Spleen (tissue), 7 donors: ENCODE measurements at regions not wholly inside any gene's neighbourhood (a gene's known extent, or its start where the extent isn't known, plus 50 kb on each side); places are given as distances from the start of the nearest gene placed in this dataset.

ENCODE experiments used
- CTCF ChIP-seq, 11 experiments: fragments of 200-600 bp in 7 of 11; fragments of 450-650 bp in 4 of 11; sonication (generic) in 4 of 11; IDR thresholded peaks in 8 of 11; conservative IDR thresholded peaks in 3 of 11; 1 replicate in 7 of 11; 2 replicates in 4 of 11; pipeline versions ENCODE4 v1.4.0 to v1.8.0; 2016 to 2021; ENCODE audit warnings: antibody characterized with exemption in 11 of 11, inconsistent platforms in 4 of 11, mild to moderate bottlenecking in 1 of 11
- POLR2A ChIP-seq, 3 donors: fragments of 450-650 bp; IDR thresholded peaks; one replicate each; pipeline ENCODE4 v1.5.1; 2017; ENCODE audit warnings: antibody characterized with exemption in 3 of 3, mild to moderate bottlenecking in 1 of 3
- donor health status: DM: no; HTN: no; CAD: no; lungs with moderate emphysema.
- donor health status: DM: no; HTN: no; CAD: no.
- donor health status: DM: no; HTN: no; CAD: no.

- no peak for TF ChIP-seq CTCF (IDR thresholded peaks at IDR 0.05 in 8 of 11, conservative IDR thresholded peaks at IDR 0.05 in 3 of 11)
- TF ChIP-seq POLR2A (IDR thresholded peaks at IDR 0.05), result no peak
Measured at GRCh38 chr14:89618330-89618708, 201.3 kb upstream of the FOXN3 start.
